ENCODE measurements at regions not wholly inside any gene's neighbourhood (a gene's known extent, or its start where the extent isn't known, plus 50 kb on each side); places are given as distances from the start of the nearest gene placed in this dataset.
A peak's percentile ranks its signal among the peaks of the same experiment; 100 is the strongest.

GRCh38 chr16:13425836-13426235, 494.1 kb upstream of the ERCC4 start:
- Histone ChIP-seq H3K27me3 (ENCODE audit: insufficient read depth, low read depth) (no peaks in the 10 kb centered on the region), H3K9ac (no peak overlapping the region), H3K4me2 (no peak overlapping the region), H2AFZ (ENCODE audit: low read depth) (no peak overlapping the region), H4K20me1 (ENCODE audit: insufficient read depth) (no peaks in the 10 kb centered on the region), H3K4me1 (ENCODE audit: low read depth, poor library complexity, severe bottlenecking) (peaks cover 7% of the 10 kb centered on the region), H3K36me3 (ENCODE audit: insufficient read depth) (no peaks in the 10 kb centered on the region), H3K27ac (no peak overlapping the region), H3K79me2 (ENCODE audit: insufficient read depth, low read depth) (no peaks in the 10 kb centered on the region), H3K4me3 (IDR thresholded peaks at IDR 0.05; ENCODE audit: insufficient read depth, low read depth, low read length) (no peak overlapping the region)
- TF ChIP-seq, protein P1, sequence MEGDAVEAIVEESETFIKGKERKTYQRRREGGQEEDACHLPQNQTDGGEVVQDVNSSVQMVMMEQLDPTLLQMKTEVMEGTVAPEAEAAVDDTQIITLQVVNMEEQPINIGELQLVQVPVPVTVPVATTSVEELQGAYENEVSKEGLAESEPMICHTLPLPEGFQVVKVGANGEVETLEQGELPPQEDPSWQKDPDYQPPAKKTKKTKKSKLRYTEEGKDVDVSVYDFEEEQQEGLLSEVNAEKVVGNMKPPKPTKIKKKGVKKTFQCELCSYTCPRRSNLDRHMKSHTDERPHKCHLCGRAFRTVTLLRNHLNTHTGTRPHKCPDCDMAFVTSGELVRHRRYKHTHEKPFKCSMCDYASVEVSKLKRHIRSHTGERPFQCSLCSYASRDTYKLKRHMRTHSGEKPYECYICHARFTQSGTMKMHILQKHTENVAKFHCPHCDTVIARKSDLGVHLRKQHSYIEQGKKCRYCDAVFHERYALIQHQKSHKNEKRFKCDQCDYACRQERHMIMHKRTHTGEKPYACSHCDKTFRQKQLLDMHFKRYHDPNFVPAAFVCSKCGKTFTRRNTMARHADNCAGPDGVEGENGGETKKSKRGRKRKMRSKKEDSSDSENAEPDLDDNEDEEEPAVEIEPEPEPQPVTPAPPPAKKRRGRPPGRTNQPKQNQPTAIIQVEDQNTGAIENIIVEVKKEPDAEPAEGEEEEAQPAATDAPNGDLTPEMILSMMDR (conservative IDR thresholded peaks at IDR 0.05; ENCODE audit: low read depth, low read length), result no peak

GRCh38 chr16:13426269-13426668, 493.7 kb upstream of the ERCC4 start:
- Histone ChIP-seq H3K27ac (no peak overlapping the region), H2AFZ (ENCODE audit: low read depth) (no peak overlapping the region), H3K4me3 (IDR thresholded peaks at IDR 0.05; ENCODE audit: insufficient read depth, low read depth, low read length) (no peak overlapping the region), H3K79me2 (ENCODE audit: insufficient read depth, low read depth) (no peaks in the 10 kb centered on the region), H3K36me3 (ENCODE audit: insufficient read depth) (no peaks in the 10 kb centered on the region), H3K4me1 (ENCODE audit: low read depth, poor library complexity, severe bottlenecking) (peaks cover 7% of the 10 kb centered on the region), H3K27me3 (ENCODE audit: insufficient read depth, low read depth) (no peaks in the 10 kb centered on the region), H3K9ac (no peak overlapping the region), H3K4me2 (no peak overlapping the region), H4K20me1 (ENCODE audit: insufficient read depth) (no peaks in the 10 kb centered on the region)
- TF ChIP-seq, protein P1 (conservative IDR thresholded peaks at IDR 0.05; ENCODE audit: low read depth, low read length), result peak; percentile 21; the same call in 1 of the 2 replicates

DNA sequence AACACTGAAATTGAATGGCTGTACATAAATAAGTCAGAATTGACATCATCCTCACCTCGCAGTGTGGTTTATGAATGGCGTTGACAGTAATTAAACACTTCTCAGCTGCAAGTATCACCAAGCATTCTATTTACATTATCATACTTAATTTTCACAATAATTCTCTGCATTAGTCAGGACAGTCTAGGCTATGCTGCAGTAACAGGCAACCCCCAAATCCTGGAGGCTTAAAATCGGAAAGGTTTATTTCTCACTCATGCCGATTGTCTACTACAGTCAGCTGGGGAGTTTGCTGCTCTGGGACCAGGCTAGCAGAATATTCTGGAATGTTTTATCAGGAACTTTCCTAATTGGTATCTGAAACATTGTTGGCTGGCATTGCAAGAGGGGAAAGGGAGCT, 493.2 kb upstream of the ERCC4 start:
- Histone ChIP-seq H4K20me1 (ENCODE audit: insufficient read depth) (no peaks in the 10 kb centered on the region), H3K79me2 (ENCODE audit: insufficient read depth, low read depth) (no peaks in the 10 kb centered on the region), H3K36me3 (ENCODE audit: insufficient read depth) (no peaks in the 10 kb centered on the region), H3K4me1 (ENCODE audit: low read depth, poor library complexity, severe bottlenecking) (peaks cover 7% of the 10 kb centered on the region), H3K4me2 (no peak overlapping the region), H3K27me3 (ENCODE audit: insufficient read depth, low read depth) (no peaks in the 10 kb centered on the region), H3K27ac (no peak overlapping the region), H3K9ac (no peak overlapping the region), H2AFZ (ENCODE audit: low read depth) (no peak overlapping the region), H3K4me3 (IDR thresholded peaks at IDR 0.05; ENCODE audit: insufficient read depth, low read depth, low read length) (no peak overlapping the region)
- TF ChIP-seq, protein P1 (conservative IDR thresholded peaks at IDR 0.05; ENCODE audit: low read depth, low read length), result no peak

GRCh38 chr16:13427943-13428342, 492.0 kb upstream of the ERCC4 start:
- H3K36me3 ChIP-seq (ENCODE audit: insufficient read depth), result no peaks in the 10 kb centered on the region
- H3K79me2 ChIP-seq (ENCODE audit: insufficient read depth, low read depth), result no peaks in the 10 kb centered on the region
- TF ChIP-seq, protein P1 (conservative IDR thresholded peaks at IDR 0.05; ENCODE audit: low read depth, low read length), result no peak
- no peak overlapping the region for H2AFZ ChIP-seq (ENCODE audit: low read depth)
- no peak overlapping the region for H3K27ac ChIP-seq
- H3K4me1 ChIP-seq (ENCODE audit: low read depth, poor library complexity, severe bottlenecking), result peaks cover 7% of the 10 kb centered on the region
- H3K9ac ChIP-seq, result no peak overlapping the region
- no peaks in the 10 kb centered on the region for H3K27me3 ChIP-seq (ENCODE audit: insufficient read depth, low read depth)
- H4K20me1 ChIP-seq (ENCODE audit: insufficient read depth), result no peaks in the 10 kb centered on the region
- H3K4me3 ChIP-seq (IDR thresholded peaks at IDR 0.05; ENCODE audit: insufficient read depth, low read depth, low read length), result no peak overlapping the region
- H3K4me2 ChIP-seq, result no peak overlapping the region

Measured in KMS-11 (cell line).